NT2/D1 (cell line): ENCODE measurements at regions not wholly inside any gene's neighbourhood (a gene's known extent, or its start where the extent isn't known, plus 50 kb on each side); places are given as distances from the start of the nearest gene placed in this dataset.
A peak's percentile ranks its signal among the peaks of the same experiment; 100 is the strongest.
"Not testable (repeated sequence)": the region's sequence is repeated elsewhere in the genome, so short reads cannot be mapped to it uniquely, and the experiment has no call there.

ENCODE experiments used
- DNase-seq: peaks from one replicate; pipeline ENCODE4 v3.0.0-alpha.2; 2011; ENCODE audit warnings: low read depth, low spot score
- H3K27me3 ChIP-seq: 2 replicates; pipeline ENCODE4 v1.6.0; 2011; ENCODE audit warnings: mild to moderate bottlenecking; ENCODE audit not compliant: insufficient read length, insufficient read depth
- H3K36me3 ChIP-seq: 2 replicates; pipeline ENCODE4 v1.6.1; 2011; ENCODE audit warnings: mild to moderate bottlenecking, low read length, mixed read lengths; ENCODE audit not compliant: insufficient read depth, insufficient read length
- H3K4me1 ChIP-seq: 2 replicates; pipeline ENCODE4 v1.5.1; 2011; ENCODE audit not compliant: insufficient read depth, insufficient read length
- H3K4me3 ChIP-seq: 2 replicates; pipeline ENCODE4 v1.5.1; 2011; ENCODE audit warnings: low read depth; ENCODE audit not compliant: insufficient read length
- H3K9ac ChIP-seq: 2 replicates; pipeline ENCODE4 v1.6.0; 2011; ENCODE audit warnings: low read depth; ENCODE audit not compliant: insufficient read length
- H3K9me3 ChIP-seq: 2 replicates; pipeline ENCODE4 v1.5.1; 2011; ENCODE audit warnings: mild to moderate bottlenecking, low read length; ENCODE audit not compliant: insufficient read depth
- SUZ12 ChIP-seq: IDR thresholded peaks from 2 replicates; pipeline ENCODE4 v1.6.1; 2011; ENCODE audit not compliant: insufficient read length, insufficient read depth; ENCODE audit errors: extremely low read depth
- YY1 ChIP-seq: IDR thresholded peaks from 2 replicates; pipeline ENCODE4 v1.6.1; 2011; ENCODE audit not compliant: insufficient read length, insufficient read depth
- ZNF274 ChIP-seq: IDR thresholded peaks from 2 replicates; pipeline ENCODE4 v1.6.1; 2011; ENCODE audit warnings: mild to moderate bottlenecking, low read depth, low read length

DNA sequence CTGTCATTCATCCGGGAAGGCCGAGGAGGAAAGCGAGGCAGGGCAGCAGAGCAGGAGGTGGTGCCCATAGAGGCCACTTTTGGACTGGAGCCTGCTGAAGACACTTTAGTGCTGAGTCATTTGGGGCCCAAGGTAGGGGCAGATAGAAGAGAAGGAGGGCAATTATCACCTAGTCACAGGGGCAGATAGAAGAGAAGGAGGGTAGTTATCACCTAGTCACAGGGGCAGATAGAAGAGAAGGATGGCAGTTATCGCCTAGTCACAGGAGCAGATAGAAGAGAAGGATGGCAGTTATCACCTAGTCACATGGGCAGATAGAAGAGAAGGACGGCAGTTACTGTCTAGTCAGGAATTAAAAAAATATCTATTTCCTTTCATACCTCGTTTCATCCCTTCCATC lies 1372.6 kb downstream of the FOXD4L5 start:
- not testable (repeated sequence) for H3K9ac ChIP-seq, H3K4me1 ChIP-seq, H3K27me3 ChIP-seq, H3K9me3 ChIP-seq, H3K4me3 ChIP-seq, H3K36me3 ChIP-seq, DNase-seq

- H3K36me3 ChIP-seq, H3K4me3 ChIP-seq, H3K4me1 ChIP-seq, DNase-seq, H3K27me3 ChIP-seq, H3K9ac ChIP-seq: not testable (repeated sequence)
- H3K9me3 ChIP-seq: peaks cover 13% of the 10 kb centered on the region; the same call in 1 of the 2 replicates
Observed at GRCh38 chr9:63909076-63909475, 1375.9 kb downstream of the FOXD4L5 start.

DNA sequence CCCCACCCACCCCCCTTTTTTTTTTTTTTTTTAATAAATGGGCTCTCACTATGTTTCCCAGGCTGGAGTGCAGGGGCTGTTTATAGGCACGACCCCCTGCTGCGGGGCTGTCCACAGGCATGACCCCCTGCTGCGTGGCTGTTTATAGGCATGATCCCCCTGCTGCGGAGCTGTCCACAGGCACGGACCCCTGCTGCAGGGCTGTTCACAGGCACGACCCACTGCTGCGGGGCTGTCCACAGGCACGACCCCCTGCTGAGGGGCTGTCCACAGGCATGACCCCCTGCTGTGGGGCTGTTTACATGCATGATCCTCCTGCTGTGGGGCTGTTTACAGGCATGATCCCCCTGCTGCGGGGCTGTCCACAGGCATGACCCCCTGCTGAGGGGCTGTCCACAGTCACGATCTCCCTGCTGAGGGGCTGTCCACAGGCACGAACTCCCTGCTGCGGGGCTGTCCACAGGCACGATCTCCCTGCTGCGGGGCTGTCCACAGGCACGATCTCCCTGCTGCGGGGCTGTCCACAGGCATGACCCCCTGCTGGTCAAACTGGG lies 1385.3 kb downstream of the FOXD4L5 start:
- H3K4me3 ChIP-seq, H3K4me1 ChIP-seq, H3K9me3 ChIP-seq, H3K36me3 ChIP-seq, DNase-seq, H3K9ac ChIP-seq, H3K27me3 ChIP-seq: not testable (repeated sequence)

DNA sequence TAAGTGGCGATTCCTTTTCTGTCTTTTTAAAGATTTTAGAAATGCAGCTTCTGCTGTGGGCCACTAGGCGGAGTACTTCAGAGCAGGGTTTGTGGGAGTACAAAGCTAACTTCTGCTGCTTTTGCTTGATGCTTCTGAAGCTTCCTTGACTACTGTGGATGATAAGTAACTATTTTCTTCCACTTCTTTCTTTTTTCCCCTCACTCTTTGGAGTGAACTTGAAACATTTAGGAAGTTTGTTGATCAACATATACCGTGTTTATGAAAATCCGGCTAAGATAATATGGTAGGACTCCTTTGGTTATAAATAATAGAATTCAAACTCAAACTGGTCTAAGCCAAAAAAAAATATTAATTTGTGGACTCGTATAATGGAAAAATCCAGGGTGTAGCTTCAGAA lies 1403.6 kb downstream of the FOXD4L5 start:
- not testable (repeated sequence) for H3K4me3 ChIP-seq, H3K4me1 ChIP-seq, H3K27me3 ChIP-seq, H3K9ac ChIP-seq, DNase-seq, H3K9me3 ChIP-seq, H3K36me3 ChIP-seq

- not testable (repeated sequence) for H3K36me3 ChIP-seq, H3K27me3 ChIP-seq, DNase-seq, H3K4me1 ChIP-seq, H3K9me3 ChIP-seq, H3K9ac ChIP-seq, H3K4me3 ChIP-seq
Observed at GRCh38 chr9:63876380-63876779, 1408.6 kb downstream of the FOXD4L5 start.

DNA sequence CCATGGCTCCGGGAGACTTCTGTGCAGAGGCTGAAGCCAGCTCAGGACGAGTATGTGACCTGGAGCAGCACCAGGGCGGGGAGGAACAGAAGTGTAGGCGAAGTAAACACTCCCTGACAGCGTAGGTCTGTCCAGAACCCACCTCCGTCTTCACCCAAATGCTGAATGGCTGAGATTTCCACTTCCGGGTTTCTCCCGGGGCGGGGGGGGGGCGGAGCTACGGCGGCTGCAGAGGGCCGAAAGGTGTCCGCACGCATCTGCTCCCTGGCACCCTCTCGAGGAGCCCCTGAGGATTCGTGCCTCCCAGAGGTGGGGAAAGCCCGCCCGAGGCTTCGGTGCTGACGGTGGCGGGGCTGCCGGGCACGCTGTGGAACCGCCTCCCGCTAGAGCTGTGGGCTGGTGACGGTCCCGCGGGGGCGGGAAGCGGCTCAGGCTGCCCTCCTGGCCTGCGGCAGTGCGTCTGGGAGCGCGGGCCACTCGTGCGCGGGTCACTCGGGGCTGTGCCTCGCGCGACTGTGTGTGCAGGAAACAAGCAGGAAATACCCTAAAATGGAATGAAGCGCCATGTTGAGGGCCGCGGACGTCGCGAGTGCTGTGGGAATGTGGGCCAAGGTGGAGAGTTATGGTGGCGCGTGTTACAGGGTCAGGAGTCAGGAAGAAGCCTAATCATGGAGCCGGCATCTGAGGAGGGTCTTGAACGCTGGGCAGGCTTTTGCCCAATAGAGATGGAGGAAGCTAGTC lies 1425.4 kb downstream of the FOXD4L5 start:
- Histone ChIP-seq H3K4me1 (no peaks in the 10 kb centered on the region), H3K36me3 (no peaks in the 10 kb centered on the region), H3K9me3 (no peaks in the 10 kb centered on the region), H3K4me3 (peak overlapping the region; percentile 57), H3K9ac (peak overlapping the region; percentile 67), H3K27me3 (no peaks in the 10 kb centered on the region)
- DNase-seq: peak; percentile 11
- TF ChIP-seq SUZ12 (no peak), YY1 (no peak), ZNF274 (no peak)

- not testable (repeated sequence) for H3K4me1 ChIP-seq, DNase-seq, H3K9me3 ChIP-seq, H3K27me3 ChIP-seq, H3K36me3 ChIP-seq
- H3K4me3 ChIP-seq: peak overlapping the region; percentile 57
- H3K9ac ChIP-seq: peak overlapping the region; percentile 42
Observed at GRCh38 chr9:63859090-63859474, 1425.9 kb downstream of the FOXD4L5 start.

GRCh38 chr9:63853140-63853751 lies 1431.8 kb downstream of the FOXD4L5 start:
- H3K9me3 ChIP-seq, H3K9ac ChIP-seq, H3K36me3 ChIP-seq, H3K4me1 ChIP-seq, DNase-seq, H3K4me3 ChIP-seq, H3K27me3 ChIP-seq: not testable (repeated sequence)

- H3K4me1 ChIP-seq, H3K27me3 ChIP-seq, H3K9ac ChIP-seq, H3K4me3 ChIP-seq, H3K9me3 ChIP-seq, H3K36me3 ChIP-seq, DNase-seq: not testable (repeated sequence)
Observed at GRCh38 chr9:63824804-63825203, 1460.2 kb downstream of the FOXD4L5 start.

- not testable (repeated sequence) for DNase-seq, H3K36me3 ChIP-seq, H3K27me3 ChIP-seq, H3K9me3 ChIP-seq, H3K4me3 ChIP-seq, H3K4me1 ChIP-seq, H3K9ac ChIP-seq
Observed at GRCh38 chr9:63823375-63824201, 1461.4 kb downstream of the FOXD4L5 start.
